Endodermal cell (in vitro differentiated cells): ENCODE measurements at regions not wholly inside any gene's neighbourhood (a gene's known extent, or its start where the extent isn't known, plus 50 kb on each side); places are given as distances from the start of the nearest gene placed in this dataset.

Experiments
- DNase-seq: peaks from one replicate; pipeline ENCODE4 v3.0.0-alpha.2; 2017
- H3K27ac ChIP-seq: 2 replicates; pipeline ENCODE4 v1.5.1; 2013; ENCODE audit warnings: mild to moderate bottlenecking, low read depth, low read length, moderate library complexity
- H3K27me3 ChIP-seq: 2 replicates; pipeline ENCODE4 v1.6.1; 2013; ENCODE audit warnings: mild to moderate bottlenecking, low read length, moderate library complexity; ENCODE audit not compliant: insufficient read depth, control insufficient read depth, poor library complexity, severe bottlenecking
- H3K36me3 ChIP-seq: 2 replicates; pipeline ENCODE4 v1.7.0; 2013; ENCODE audit warnings: mild to moderate bottlenecking, low read length, moderate library complexity; ENCODE audit not compliant: control insufficient read depth, insufficient read depth
- H3K4me1 ChIP-seq: one replicate; pipeline ENCODE4 v1.7.0; 2013; ENCODE audit warnings: low read length; ENCODE audit not compliant: control insufficient read depth, insufficient read depth
- H3K4me3 ChIP-seq: 2 replicates; pipeline ENCODE4 v1.5.1; 2013; ENCODE audit warnings: mild to moderate bottlenecking, low read length, moderate library complexity
- H3K9ac ChIP-seq: 2 replicates; pipeline ENCODE4 v1.6.1; 2013; ENCODE audit warnings: mild to moderate bottlenecking, low read length, moderate library complexity; ENCODE audit not compliant: poor library complexity, severe bottlenecking; ENCODE audit errors: extremely low read depth
- H3K9me3 ChIP-seq: 2 replicates; pipeline ENCODE4 v1.6.1; 2013; ENCODE audit warnings: mild to moderate bottlenecking, low read length, moderate library complexity; ENCODE audit not compliant: control insufficient read depth
- H3K27ac Mint-ChIP-seq: 2 replicates; pipeline ENCODE4 v1.8.0; 2020; ENCODE audit warnings: mixed read lengths
- H3K27me3 Mint-ChIP-seq: 2 replicates; pipeline ENCODE4 v1.8.0; 2021; ENCODE audit warnings: mild to moderate bottlenecking, mixed read lengths; ENCODE audit not compliant: insufficient read depth
- H3K36me3 Mint-ChIP-seq: 2 replicates; pipeline ENCODE4 v1.8.0; 2020; ENCODE audit warnings: low read depth, mixed read lengths
- H3K4me1 Mint-ChIP-seq: 2 replicates; pipeline ENCODE4 v1.8.0; 2020; ENCODE audit warnings: mixed read lengths
- H3K4me3 Mint-ChIP-seq: 2 replicates; pipeline ENCODE4 v1.8.0; 2020; ENCODE audit warnings: mild to moderate bottlenecking, moderate library complexity, mixed read lengths
- H3K9me3 Mint-ChIP-seq: 2 replicates; pipeline ENCODE4 v1.8.0; 2020; ENCODE audit warnings: mild to moderate bottlenecking, mixed read lengths
- WGBS, 2 experiments: methylation state at CpG; one replicate each; pipeline versions ENCODE4 v1.1.5 to v1.1.7; 2013; ENCODE audit warnings: missing lambda C conversion rate in 2 of 2, mixed read lengths in 1 of 2; ENCODE audit not compliant: insufficient coverage in 1 of 2, insufficient read length in 1 of 2; 5-methylcytosine and 5-hydroxymethylcytosine counted together
- TF ChIP-seq, protein P1 (sequence below): fragments of 200-600 bp; sonication (generic); conservative IDR thresholded peaks from 2 replicates; pipeline ENCODE4 v1.5.0; 2021; ENCODE audit warnings: antibody characterized with exemption, mild to moderate bottlenecking

DNA sequence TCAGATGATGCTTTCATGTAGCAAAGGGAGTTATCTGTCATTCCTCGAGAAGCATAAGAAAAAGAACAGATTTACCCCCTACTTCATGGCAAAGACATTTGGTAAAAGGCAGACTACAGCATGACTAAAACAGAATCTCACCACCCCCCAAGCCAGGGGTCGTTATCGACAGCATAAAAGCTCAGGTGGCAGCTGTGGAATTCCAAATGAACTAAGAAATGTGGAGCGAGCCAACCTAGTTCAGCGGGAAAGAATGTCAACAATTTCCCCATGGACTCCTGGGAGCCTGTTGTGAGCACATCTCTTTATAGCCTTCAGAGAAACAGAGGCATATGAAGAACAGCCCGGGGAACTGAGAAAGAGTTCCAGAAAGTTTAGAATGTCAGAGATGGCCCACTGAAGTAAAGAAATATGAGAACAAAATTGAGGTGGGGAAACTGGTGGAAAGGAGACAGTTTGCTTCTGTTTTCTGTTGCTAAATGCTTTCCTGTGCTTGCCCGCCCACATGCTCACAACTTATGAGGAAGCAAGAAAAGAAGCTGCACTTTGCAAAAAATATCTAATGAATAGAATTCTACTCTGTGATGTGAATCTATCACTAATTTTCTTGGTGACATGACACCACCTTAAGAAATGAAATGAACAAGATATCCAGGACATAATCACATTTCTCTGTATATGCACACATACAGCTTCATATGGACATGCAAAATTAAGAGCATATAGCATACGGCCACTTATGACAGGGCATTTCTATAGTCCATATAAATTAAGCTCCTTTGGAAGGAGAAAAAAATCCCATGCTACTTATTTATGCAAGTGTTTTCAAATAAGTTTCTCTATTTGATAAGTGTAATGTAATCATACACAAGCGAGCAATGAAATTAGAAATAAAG is 135.3 kb upstream of the MID1 start:
- Histone ChIP-seq H3K4me1 (peaks cover 5% of the 10 kb centered on the region), H3K9me3 (no peaks in the 10 kb centered on the region), H3K36me3 (no peaks in the 10 kb centered on the region), H3K4me3 (no peak overlapping the region), H3K27ac (peak overlapping the region; percentile 88), H3K9ac (no peak overlapping the region), H3K27me3 (no peaks in the 10 kb centered on the region)
- Mint-ChIP-seq H3K4me3 (no peak overlapping the region), H3K4me1 (peaks cover 21% of the 10 kb centered on the region), H3K27ac (peak overlapping the region; percentile 79), H3K36me3 (no peaks in the 10 kb centered on the region), H3K9me3 (peaks cover 57% of the 10 kb centered on the region), H3K27me3 (no peaks in the 10 kb centered on the region)
- peak; percentile 78 for DNase-seq
- 43% methylated on average over 9 of the region's 9 CpGs; no CpG with 5 or more reads in 1 of the 2 experiments for WGBS, 2 experiments
- TF ChIP-seq, protein P1, sequence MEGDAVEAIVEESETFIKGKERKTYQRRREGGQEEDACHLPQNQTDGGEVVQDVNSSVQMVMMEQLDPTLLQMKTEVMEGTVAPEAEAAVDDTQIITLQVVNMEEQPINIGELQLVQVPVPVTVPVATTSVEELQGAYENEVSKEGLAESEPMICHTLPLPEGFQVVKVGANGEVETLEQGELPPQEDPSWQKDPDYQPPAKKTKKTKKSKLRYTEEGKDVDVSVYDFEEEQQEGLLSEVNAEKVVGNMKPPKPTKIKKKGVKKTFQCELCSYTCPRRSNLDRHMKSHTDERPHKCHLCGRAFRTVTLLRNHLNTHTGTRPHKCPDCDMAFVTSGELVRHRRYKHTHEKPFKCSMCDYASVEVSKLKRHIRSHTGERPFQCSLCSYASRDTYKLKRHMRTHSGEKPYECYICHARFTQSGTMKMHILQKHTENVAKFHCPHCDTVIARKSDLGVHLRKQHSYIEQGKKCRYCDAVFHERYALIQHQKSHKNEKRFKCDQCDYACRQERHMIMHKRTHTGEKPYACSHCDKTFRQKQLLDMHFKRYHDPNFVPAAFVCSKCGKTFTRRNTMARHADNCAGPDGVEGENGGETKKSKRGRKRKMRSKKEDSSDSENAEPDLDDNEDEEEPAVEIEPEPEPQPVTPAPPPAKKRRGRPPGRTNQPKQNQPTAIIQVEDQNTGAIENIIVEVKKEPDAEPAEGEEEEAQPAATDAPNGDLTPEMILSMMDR, result no peak

GRCh38 chrX:10756441-10756840 is 136.1 kb upstream of the MID1 start:
- TF ChIP-seq, protein P1, result no peak
- Histone ChIP-seq H3K36me3 (no peaks in the 10 kb centered on the region), H3K9ac (no peak overlapping the region), H3K4me1 (peaks cover 5% of the 10 kb centered on the region), H3K9me3 (no peaks in the 10 kb centered on the region), H3K27ac (peak overlapping the region; percentile 88), H3K4me3 (no peak overlapping the region), H3K27me3 (no peaks in the 10 kb centered on the region)
- no peak overlapping the region for H3K27ac Mint-ChIP-seq
- peaks cover 21% of the 10 kb centered on the region for H3K4me1 Mint-ChIP-seq
- no peaks in the 10 kb centered on the region for H3K36me3 Mint-ChIP-seq
- H3K4me3 Mint-ChIP-seq, result no peak overlapping the region
- WGBS, 2 experiments, result 100% methylated on average over 1 of the region's 3 CpGs; no CpG with 5 or more reads in 1 of the 2 experiments
- DNase-seq, result no peak
- H3K9me3 Mint-ChIP-seq, result peaks cover 61% of the 10 kb centered on the region
- no peaks in the 10 kb centered on the region for H3K27me3 Mint-ChIP-seq

- Mint-ChIP-seq H3K36me3 (no peaks in the 10 kb centered on the region), H3K27me3 (no peaks in the 10 kb centered on the region), H3K4me1 (peaks cover 21% of the 10 kb centered on the region), H3K4me3 (no peak overlapping the region), H3K9me3 (peaks cover 55% of the 10 kb centered on the region), H3K27ac (peak overlapping the region; percentile 35)
- H3K4me1 ChIP-seq, result peaks cover 5% of the 10 kb centered on the region
- no peaks in the 10 kb centered on the region for H3K27me3 ChIP-seq
- 51 to 52% methylated on average over 4 to 10 of the region's 10 CpGs for WGBS, 2 experiments
- no peaks in the 10 kb centered on the region for H3K36me3 ChIP-seq
- H3K9me3 ChIP-seq, result no peaks in the 10 kb centered on the region
- no peak overlapping the region for H3K27ac ChIP-seq
- TF ChIP-seq, protein P1, result no peak
- peak; percentile 72 for DNase-seq
- no peak overlapping the region for H3K9ac ChIP-seq
- H3K4me3 ChIP-seq, result no peak overlapping the region
Measured at GRCh38 chrX:10759141-10759799, 138.9 kb upstream of the MID1 start.
